ENCODE measurements at regions not wholly inside any gene's neighbourhood (a gene's known extent, or its start where the extent isn't known, plus 50 kb on each side); places are given as distances from the start of the nearest gene placed in this dataset.

DNA sequence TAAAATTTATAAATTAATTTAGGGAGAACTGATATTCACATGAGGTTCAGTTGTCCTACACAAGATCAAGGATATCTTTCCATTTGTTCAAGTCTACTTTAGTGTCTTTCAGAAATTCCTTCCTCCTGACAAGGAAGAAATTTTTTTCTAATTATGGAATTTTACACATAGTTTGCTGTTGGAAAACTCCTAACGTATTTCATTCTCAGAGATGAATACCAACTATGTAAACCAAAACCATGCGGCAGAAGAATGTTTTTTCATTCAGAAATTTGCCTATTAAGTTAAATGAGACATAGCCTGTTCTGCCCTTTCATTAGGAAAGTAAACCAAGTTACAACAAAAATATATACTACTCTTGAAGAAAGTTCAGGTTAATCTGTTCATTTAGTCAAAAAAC lies 111.2 kb upstream of the PRDM1 start:
- TF ChIP-seq EZH2 (IDR thresholded peaks at IDR 0.05; ENCODE audit: low read depth, unreplicated experiment), result no peak
- no peak for TF ChIP-seq POLR2AphosphoS5 (IDR thresholded peaks at IDR 0.05; ENCODE audit: low read depth)
- TF ChIP-seq JUNB (IDR thresholded peaks at IDR 0.05; ENCODE audit: unreplicated experiment), result no peak
- no peak for TF ChIP-seq ZNF331 (CRISPR knock-in tag; IDR thresholded peaks at IDR 0.05; ENCODE audit: low read depth)
- no peak overlapping the region for H3K4me3 Mint-ChIP-seq

GRCh38 chr6:105972440-105972839 lies 113.7 kb upstream of the PRDM1 start:
- Histone ChIP-seq H3K79me2 (replicated peaks; ENCODE audit: insufficient read depth) (no peaks in the 10 kb centered on the region), H3K4me3 (no peak overlapping the region), H3K4me1 (ENCODE audit: insufficient read depth) (no peaks in the 10 kb centered on the region), H3K36me3 (ENCODE audit: insufficient read depth) (no peaks in the 10 kb centered on the region), H3K4me2 (no peak overlapping the region), H3K27ac (ENCODE audit: low read depth) (no peak overlapping the region), H3K9me2 (ENCODE audit: insufficient read depth) (no peaks in the 10 kb centered on the region), H2AFZ (no peak overlapping the region), H3F3A (replicated peaks; ENCODE audit: low read depth) (no peaks in the 10 kb centered on the region), H4K20me1 (replicated peaks; ENCODE audit: insufficient read depth) (no peaks in the 10 kb centered on the region), H3K27me3 (ENCODE audit: insufficient read depth) (no peaks in the 10 kb centered on the region)
- no peaks in the 10 kb centered on the region; the same call in 2 of the 3 replicates for H3K9me3 Mint-ChIP-seq
- H3K27me3 Mint-ChIP-seq (ENCODE audit: insufficient read depth, low read depth, poor library complexity), result peaks cover 7% of the 10 kb centered on the region
- TF ChIP-seq, protein P1, sequence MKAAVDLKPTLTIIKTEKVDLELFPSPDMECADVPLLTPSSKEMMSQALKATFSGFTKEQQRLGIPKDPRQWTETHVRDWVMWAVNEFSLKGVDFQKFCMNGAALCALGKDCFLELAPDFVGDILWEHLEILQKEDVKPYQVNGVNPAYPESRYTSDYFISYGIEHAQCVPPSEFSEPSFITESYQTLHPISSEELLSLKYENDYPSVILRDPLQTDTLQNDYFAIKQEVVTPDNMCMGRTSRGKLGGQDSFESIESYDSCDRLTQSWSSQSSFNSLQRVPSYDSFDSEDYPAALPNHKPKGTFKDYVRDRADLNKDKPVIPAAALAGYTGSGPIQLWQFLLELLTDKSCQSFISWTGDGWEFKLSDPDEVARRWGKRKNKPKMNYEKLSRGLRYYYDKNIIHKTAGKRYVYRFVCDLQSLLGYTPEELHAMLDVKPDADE (IDR thresholded peaks at IDR 0.05), result no peak
- TF ChIP-seq POLR2AphosphoS5 (IDR thresholded peaks at IDR 0.05; ENCODE audit: low read depth), result no peak
- TF ChIP-seq EZH2phosphoT487 (IDR thresholded peaks at IDR 0.05; ENCODE audit: unreplicated experiment), result no peak
- no peak for TF ChIP-seq JUNB (IDR thresholded peaks at IDR 0.05; ENCODE audit: unreplicated experiment)
- no peak for TF ChIP-seq CREB1 (CRISPR knock-in tag; IDR thresholded peaks at IDR 0.05; ENCODE audit: low read depth)
- TF ChIP-seq ZNF331 (CRISPR knock-in tag; IDR thresholded peaks at IDR 0.05; ENCODE audit: low read depth), result no peak
- no peak overlapping the region for H3K4me3 Mint-ChIP-seq
- ATAC-seq (no peak), DNase-seq (ENCODE audit: low spot score) (no peak)
- no peaks in the 10 kb centered on the region for H3K4me1 Mint-ChIP-seq
- H3K36me3 Mint-ChIP-seq (ENCODE audit: low read depth), result no peaks in the 10 kb centered on the region
- H3K27ac Mint-ChIP-seq, result no peak overlapping the region

More for the DNA sequence above, 111.2 kb upstream of the PRDM1 start:
- H3K36me3 Mint-ChIP-seq (ENCODE audit: low read depth), result no peaks in the 10 kb centered on the region
- Histone ChIP-seq H3K79me2 (replicated peaks; ENCODE audit: insufficient read depth) (no peaks in the 10 kb centered on the region), H2AFZ (no peak overlapping the region), H3K27me3 (ENCODE audit: insufficient read depth) (peaks cover 14% of the 10 kb centered on the region), H3K27ac (ENCODE audit: low read depth) (no peak overlapping the region), H3K4me1 (ENCODE audit: insufficient read depth) (no peaks in the 10 kb centered on the region), H3K36me3 (ENCODE audit: insufficient read depth) (no peaks in the 10 kb centered on the region), H3K4me3 (no peak overlapping the region), H3F3A (replicated peaks; ENCODE audit: low read depth) (no peaks in the 10 kb centered on the region), H3K4me2 (no peak overlapping the region), H3K9me2 (ENCODE audit: insufficient read depth) (no peaks in the 10 kb centered on the region), H4K20me1 (replicated peaks; ENCODE audit: insufficient read depth) (no peaks in the 10 kb centered on the region)
- DNase-seq (ENCODE audit: low spot score) (no peak), ATAC-seq (no peak)
- peaks cover 10% of the 10 kb centered on the region for H3K27me3 Mint-ChIP-seq (ENCODE audit: insufficient read depth, low read depth, poor library complexity)
- H3K9me3 Mint-ChIP-seq, result no peaks in the 10 kb centered on the region; the same call in 2 of the 3 replicates
- H3K4me1 Mint-ChIP-seq, result no peaks in the 10 kb centered on the region
- no peak overlapping the region for H3K27ac Mint-ChIP-seq

DNA sequence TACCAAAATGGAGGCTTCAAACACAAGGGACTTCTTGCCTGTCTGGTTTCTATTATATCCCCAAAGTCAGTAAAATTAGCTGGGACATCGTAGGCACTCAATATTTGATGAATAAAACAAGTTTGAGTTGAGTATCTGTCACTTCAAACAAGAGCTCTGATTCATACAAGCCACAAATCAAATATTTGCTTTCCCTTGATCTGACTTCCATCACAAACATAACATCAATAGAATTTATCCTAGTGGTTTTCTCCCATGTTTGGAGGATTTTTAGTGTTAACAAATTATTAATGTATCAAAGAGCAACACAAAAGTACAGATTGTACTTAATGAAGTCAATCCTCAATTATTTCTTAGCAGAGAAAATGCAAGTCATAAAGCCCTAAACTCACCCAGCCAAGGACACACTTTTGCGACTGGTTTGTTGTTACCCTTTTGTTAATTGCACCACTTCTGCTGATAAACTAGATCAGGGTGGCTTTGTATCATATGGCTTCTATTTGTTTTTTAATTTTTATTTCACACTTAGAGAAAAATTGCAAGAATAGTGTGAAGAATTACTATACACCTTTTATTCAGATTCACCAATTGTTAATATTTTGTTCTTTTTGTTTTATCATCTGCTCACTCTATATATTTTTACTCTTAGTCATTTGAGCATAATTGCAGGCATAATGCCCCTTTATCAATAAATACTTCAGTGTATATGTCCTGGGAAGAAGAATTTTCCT lies 117.4 kb upstream of the PRDM1 start:
- Histone ChIP-seq H2AFZ (no peak overlapping the region), H3K79me2 (replicated peaks; ENCODE audit: insufficient read depth) (no peaks in the 10 kb centered on the region), H3F3A (replicated peaks; ENCODE audit: low read depth) (no peaks in the 10 kb centered on the region), H3K4me2 (no peak overlapping the region), H3K27ac (ENCODE audit: low read depth) (no peak overlapping the region), H3K9me2 (ENCODE audit: insufficient read depth) (no peaks in the 10 kb centered on the region; the same call in 1 of the 2 replicates), H3K27me3 (ENCODE audit: insufficient read depth) (no peaks in the 10 kb centered on the region), H3K36me3 (ENCODE audit: insufficient read depth) (no peaks in the 10 kb centered on the region), H3K4me3 (no peak overlapping the region), H4K20me1 (replicated peaks; ENCODE audit: insufficient read depth) (no peaks in the 10 kb centered on the region), H3K4me1 (ENCODE audit: insufficient read depth) (no peaks in the 10 kb centered on the region)
- no peak for DNase-seq (ENCODE audit: low spot score)
- no peak overlapping the region for H3K27ac Mint-ChIP-seq
- H3K27me3 Mint-ChIP-seq (ENCODE audit: insufficient read depth, low read depth, poor library complexity), result peaks cover 5% of the 10 kb centered on the region
- H3K36me3 Mint-ChIP-seq (ENCODE audit: low read depth), result no peaks in the 10 kb centered on the region
- H3K9me3 Mint-ChIP-seq, result no peaks in the 10 kb centered on the region; the same call in 2 of the 3 replicates
- no peak for ATAC-seq
- H3K4me3 Mint-ChIP-seq, result no peak overlapping the region
- no peaks in the 10 kb centered on the region; the same call in 2 of the 3 replicates for H3K4me1 Mint-ChIP-seq
- TF ChIP-seq EZH2 (IDR thresholded peaks at IDR 0.05; ENCODE audit: low read depth, unreplicated experiment) (no peak), NANOG (IDR thresholded peaks at IDR 0.05; ENCODE audit: borderline replicate concordance) (no peak), ZNF331 (CRISPR knock-in tag; IDR thresholded peaks at IDR 0.05; ENCODE audit: low read depth) (no peak), EZH2phosphoT487 (IDR thresholded peaks at IDR 0.05; ENCODE audit: unreplicated experiment) (no peak), CREB1 (CRISPR knock-in tag; IDR thresholded peaks at IDR 0.05; ENCODE audit: low read depth) (no peak)
